ENCODE measurements at regions not wholly inside any gene's neighbourhood (a gene's known extent, or its start where the extent isn't known, plus 50 kb on each side); places are given as distances from the start of the nearest gene placed in this dataset.

GRCh38 chr12:124196236-124196635 is 98.7 kb upstream of the RFLNA start:
- TF ChIP-seq CTCF (conservative IDR thresholded peaks at IDR 0.05; ENCODE audit: low read length) (no peak), EZH2phosphoT487 (IDR thresholded peaks at IDR 0.05; ENCODE audit: borderline replicate concordance, low read depth, low read length) (no peak)
